ENCODE measurements at regions not wholly inside any gene's neighbourhood (a gene's known extent, or its start where the extent isn't known, plus 50 kb on each side); places are given as distances from the start of the nearest gene placed in this dataset.

- TF ChIP-seq CHD7 (IDR thresholded peaks at IDR 0.05; ENCODE audit: insufficient replicate concordance, low read length) (no peak), CTCF (IDR thresholded peaks at IDR 0.05; ENCODE audit: control extremely low read depth in 1 of 3, insufficient read depth in 1 of 3, low read depth in 1 of 3, low read length in 3 of 3) (no peak), ATF2 (IDR thresholded peaks at IDR 0.05; ENCODE audit: low read length) (no peak), MAX (IDR thresholded peaks at IDR 0.05) (no peak)
These were observed 92.1 kb upstream of the TAB2 start (continued) for GRCh38 chr6:149225370-149225769.

All from H1 (cell line).